ENCODE measurements at regions not wholly inside any gene's neighbourhood (a gene's known extent, or its start where the extent isn't known, plus 50 kb on each side); places are given as distances from the start of the nearest gene placed in this dataset.

GRCh38 chr3:153315781-153316180, 153.8 kb downstream of the RAP2B start:
- Histone ChIP-seq H3K9ac (ENCODE audit: low read length) (no peak overlapping the region), H3K4me3 (ENCODE audit: low read depth, low read length) (no peak overlapping the region), H3K4ac (ENCODE audit: low read depth, low read length) (no peak overlapping the region), H4K8ac (ENCODE audit: low read depth, low read length) (no peak overlapping the region), H3K27me3 (ENCODE audit: insufficient read depth, low read length) (no peaks in the 10 kb centered on the region), H3K18ac (ENCODE audit: low read length) (no peak overlapping the region), H2AK5ac (ENCODE audit: low read length) (no peak overlapping the region), H4K12ac (ENCODE audit: low read depth, low read length) (no peak overlapping the region), H2BK12ac (ENCODE audit: low read length) (no peak overlapping the region), H2BK120ac (ENCODE audit: insufficient read depth, low read length, poor library complexity) (no peak overlapping the region), H3K4me2 (ENCODE audit: low read length) (no peak overlapping the region), H3K79me2 (ENCODE audit: control insufficient read depth, insufficient read depth, low read length, poor library complexity) (no peaks in the 10 kb centered on the region), H3K14ac (ENCODE audit: low read length) (no peak overlapping the region), H3K4me1 (ENCODE audit: control insufficient read depth in 1 of 2, insufficient read depth in 2 of 2, low read length in 2 of 2) (no peaks in the 10 kb centered on the region), H2AFZ (ENCODE audit: insufficient read depth, low read length, poor library complexity) (no peak overlapping the region), H3K36me3 (ENCODE audit: control insufficient read depth in 1 of 2, insufficient read depth in 2 of 2, low read length in 2 of 2) (no peaks in the 10 kb centered on the region), H2BK5ac (ENCODE audit: low read depth, low read length, poor library complexity) (no peak overlapping the region), H3K23ac (ENCODE audit: low read length) (no peak overlapping the region), H3K27ac (ENCODE audit: low read depth, low read length) (no peak overlapping the region), H3K79me1 (ENCODE audit: low read length) (no peaks in the 10 kb centered on the region), H3K9me3 (ENCODE audit: insufficient read depth, low read depth, low read length) (no peaks in the 10 kb centered on the region), H4K91ac (ENCODE audit: low read depth, low read length) (no peak overlapping the region)
- no peak for DNase-seq

DNA sequence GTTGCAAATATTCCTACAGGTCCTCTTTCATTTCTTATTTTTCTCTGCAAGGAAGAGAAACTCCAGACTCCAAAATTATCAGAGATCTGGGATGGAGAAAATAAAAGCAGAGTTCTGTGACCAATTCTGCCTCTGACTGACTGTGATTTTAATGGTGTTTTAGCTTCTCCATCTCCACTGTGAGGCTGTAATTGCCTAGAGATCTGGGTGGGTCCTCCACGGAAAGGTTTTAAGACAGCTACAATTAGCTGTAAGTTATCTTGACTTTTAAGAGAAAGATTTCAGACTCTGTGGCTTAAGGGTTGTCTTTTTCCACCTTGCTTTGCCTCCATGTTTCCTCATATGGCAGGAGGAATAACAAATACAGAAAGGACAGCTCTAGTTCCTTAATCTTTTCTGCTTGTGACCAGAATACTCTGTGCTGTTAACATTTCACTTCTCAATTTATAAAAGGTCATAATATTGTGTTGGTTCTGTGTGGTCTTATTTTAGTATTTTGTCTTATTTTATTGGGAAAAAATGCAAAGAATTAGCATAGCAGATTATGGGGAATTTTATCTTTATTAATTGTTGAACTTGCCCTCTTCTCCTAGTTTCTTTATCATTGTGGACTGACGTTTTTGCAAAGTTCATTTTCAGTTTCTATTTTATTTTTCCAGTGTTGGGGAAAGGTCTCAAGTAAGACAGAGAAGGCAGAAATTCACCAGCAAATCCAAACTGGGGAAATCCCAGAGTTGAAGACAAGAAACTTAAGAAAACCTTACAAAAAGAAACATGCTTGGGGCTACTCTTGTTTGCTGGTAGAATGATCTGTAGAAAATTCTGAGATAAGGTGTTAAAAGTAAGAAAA, 157.9 kb downstream of the RAP2B start:
- Histone ChIP-seq H2AK5ac (ENCODE audit: low read length) (no peak overlapping the region), H2BK5ac (ENCODE audit: low read depth, low read length, poor library complexity) (no peak overlapping the region), H3K4me1 (ENCODE audit: control insufficient read depth in 1 of 2, insufficient read depth in 2 of 2, low read length in 2 of 2) (no peaks in the 10 kb centered on the region), H2BK12ac (ENCODE audit: low read length) (no peak overlapping the region), H3K27ac (ENCODE audit: low read depth, low read length) (no peak overlapping the region), H3K4me2 (ENCODE audit: low read length) (no peak overlapping the region), H4K91ac (ENCODE audit: low read depth, low read length) (no peak overlapping the region), H3K27me3 (ENCODE audit: insufficient read depth, low read length) (no peaks in the 10 kb centered on the region), H2AFZ (ENCODE audit: insufficient read depth, low read length, poor library complexity) (no peak overlapping the region), H3K79me2 (ENCODE audit: control insufficient read depth, insufficient read depth, low read length, poor library complexity) (no peaks in the 10 kb centered on the region), H2BK120ac (ENCODE audit: insufficient read depth, low read length, poor library complexity) (no peak overlapping the region), H3K9me3 (ENCODE audit: insufficient read depth, low read depth, low read length) (no peaks in the 10 kb centered on the region), H4K12ac (ENCODE audit: low read depth, low read length) (no peak overlapping the region), H3K4ac (ENCODE audit: low read depth, low read length) (no peak overlapping the region), H3K36me3 (ENCODE audit: control insufficient read depth in 1 of 2, insufficient read depth in 2 of 2, low read length in 2 of 2) (no peaks in the 10 kb centered on the region), H3K79me1 (ENCODE audit: low read length) (no peaks in the 10 kb centered on the region), H3K9ac (ENCODE audit: low read length) (no peak overlapping the region), H4K8ac (ENCODE audit: low read depth, low read length) (no peak overlapping the region), H3K14ac (ENCODE audit: low read length) (no peak overlapping the region), H3K23ac (ENCODE audit: low read length) (no peak overlapping the region), H3K4me3 (ENCODE audit: low read depth, low read length) (no peak overlapping the region), H3K18ac (ENCODE audit: low read length) (no peak overlapping the region)
- no CpG with 5 or more reads among the region's 2 CpGs for WGBS (ENCODE audit: extremely low coverage, insufficient coverage, insufficient read length)
- no peak for DNase-seq

DNA sequence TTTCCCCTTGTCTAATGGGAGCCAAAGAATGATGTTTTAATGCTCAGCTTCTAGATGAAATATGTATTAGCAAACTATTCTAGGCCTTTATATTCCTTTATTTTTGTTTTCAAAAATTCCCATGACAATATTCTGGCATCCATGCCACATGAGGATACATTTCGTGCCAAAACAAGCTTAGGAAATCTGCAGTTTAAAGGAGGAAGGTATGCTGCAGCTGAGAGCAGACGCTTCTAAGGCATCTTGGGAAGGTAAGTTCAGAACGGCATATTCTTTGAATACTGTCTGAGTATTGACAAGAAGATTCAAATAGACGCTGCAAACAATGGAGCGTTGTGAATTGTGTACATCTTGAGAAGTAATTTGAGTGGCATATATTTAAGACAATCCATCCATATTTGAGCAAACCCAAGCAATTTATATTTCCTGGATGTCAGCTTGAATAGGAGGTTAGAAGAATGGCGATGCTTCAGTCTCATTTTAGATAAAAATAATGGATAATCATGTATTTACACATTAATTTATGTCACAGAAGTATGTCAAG, 158.6 kb downstream of the RAP2B start:
- Histone ChIP-seq H4K91ac (ENCODE audit: low read depth, low read length) (no peak overlapping the region), H3K27me3 (ENCODE audit: insufficient read depth, low read length) (no peaks in the 10 kb centered on the region), H3K9ac (ENCODE audit: low read length) (no peak overlapping the region), H4K8ac (ENCODE audit: low read depth, low read length) (no peak overlapping the region), H3K14ac (ENCODE audit: low read length) (no peak overlapping the region), H3K4me2 (ENCODE audit: low read length) (no peak overlapping the region), H4K12ac (ENCODE audit: low read depth, low read length) (no peak overlapping the region), H3K79me1 (ENCODE audit: low read length) (no peaks in the 10 kb centered on the region), H2AK5ac (ENCODE audit: low read length) (no peak overlapping the region), H3K36me3 (ENCODE audit: control insufficient read depth in 1 of 2, insufficient read depth in 2 of 2, low read length in 2 of 2) (no peaks in the 10 kb centered on the region), H3K4me3 (ENCODE audit: low read depth, low read length) (no peak overlapping the region), H3K27ac (ENCODE audit: low read depth, low read length) (no peak overlapping the region), H3K9me3 (ENCODE audit: insufficient read depth, low read depth, low read length) (no peaks in the 10 kb centered on the region), H3K79me2 (ENCODE audit: control insufficient read depth, insufficient read depth, low read length, poor library complexity) (no peaks in the 10 kb centered on the region), H3K18ac (ENCODE audit: low read length) (no peak overlapping the region), H3K4ac (ENCODE audit: low read depth, low read length) (no peak overlapping the region), H3K4me1 (ENCODE audit: control insufficient read depth in 1 of 2, insufficient read depth in 2 of 2, low read length in 2 of 2) (no peaks in the 10 kb centered on the region), H2BK120ac (ENCODE audit: insufficient read depth, low read length, poor library complexity) (no peak overlapping the region), H2BK12ac (ENCODE audit: low read length) (no peak overlapping the region), H2BK5ac (ENCODE audit: low read depth, low read length, poor library complexity) (no peak overlapping the region), H2AFZ (ENCODE audit: insufficient read depth, low read length, poor library complexity) (no peak overlapping the region), H3K23ac (ENCODE audit: low read length) (no peak overlapping the region)
- no CpG with 5 or more reads among the region's 6 CpGs for WGBS (ENCODE audit: extremely low coverage, insufficient coverage, insufficient read length)
- no peak for DNase-seq

- no peaks in the 10 kb centered on the region for H3K9me3 ChIP-seq (ENCODE audit: insufficient read depth, low read depth, low read length)
- no peak overlapping the region for H2BK5ac ChIP-seq (ENCODE audit: low read depth, low read length, poor library complexity)
- H3K27me3 ChIP-seq (ENCODE audit: insufficient read depth, low read length), result no peaks in the 10 kb centered on the region
- H3K4me2 ChIP-seq (ENCODE audit: low read length), result no peak overlapping the region
- H3K79me1 ChIP-seq (ENCODE audit: low read length), result no peaks in the 10 kb centered on the region
- H4K91ac ChIP-seq (ENCODE audit: low read depth, low read length), result no peak overlapping the region
- H3K79me2 ChIP-seq (ENCODE audit: control insufficient read depth, insufficient read depth, low read length, poor library complexity), result no peaks in the 10 kb centered on the region
- H3K18ac ChIP-seq (ENCODE audit: low read length), result no peak overlapping the region
- no peak overlapping the region for H2BK120ac ChIP-seq (ENCODE audit: insufficient read depth, low read length, poor library complexity)
- no CpG with 5 or more reads among the region's 2 CpGs for WGBS (ENCODE audit: extremely low coverage, insufficient coverage, insufficient read length)
- no peak overlapping the region for H3K4me3 ChIP-seq (ENCODE audit: low read depth, low read length)
- H3K4me1 ChIP-seq (ENCODE audit: control insufficient read depth in 1 of 2, insufficient read depth in 2 of 2, low read length in 2 of 2), result no peaks in the 10 kb centered on the region
- no peak for DNase-seq
- H2AFZ ChIP-seq (ENCODE audit: insufficient read depth, low read length, poor library complexity), result no peak overlapping the region
- H2BK12ac ChIP-seq (ENCODE audit: low read length), result no peak overlapping the region
- no peak overlapping the region for H2AK5ac ChIP-seq (ENCODE audit: low read length)
- H3K9ac ChIP-seq (ENCODE audit: low read length), result no peak overlapping the region
- no peak overlapping the region for H3K23ac ChIP-seq (ENCODE audit: low read length)
- H4K12ac ChIP-seq (ENCODE audit: low read depth, low read length), result no peak overlapping the region
- no peak overlapping the region for H3K14ac ChIP-seq (ENCODE audit: low read length)
- no peak overlapping the region for H3K27ac ChIP-seq (ENCODE audit: low read depth, low read length)
- H3K36me3 ChIP-seq (ENCODE audit: control insufficient read depth in 1 of 2, insufficient read depth in 2 of 2, low read length in 2 of 2), result no peaks in the 10 kb centered on the region
- no peak overlapping the region for H3K4ac ChIP-seq (ENCODE audit: low read depth, low read length)
- H4K8ac ChIP-seq (ENCODE audit: low read depth, low read length), result no peak overlapping the region
These were observed 166.7 kb downstream of the RAP2B start for GRCh38 chr3:153328690-153329089.

Data from trophoblast cell (in vitro differentiated cells and primary cell).